22Rv1 (cell line): ENCODE measurements at regions not wholly inside any gene's neighbourhood (a gene's known extent, or its start where the extent isn't known, plus 50 kb on each side); places are given as distances from the start of the nearest gene placed in this dataset.
"Not testable (repeated sequence)": the region's sequence is repeated elsewhere in the genome, so short reads cannot be mapped to it uniquely, and the experiment has no call there.

Experiments used
- H3K27ac ChIP-seq: fragments of 450-650 bp; 2 replicates; pipeline ENCODE4 v1.5.1; 2017
- CTCF ChIP-seq: fragments of 450-650 bp; IDR thresholded peaks from 2 replicates; pipeline ENCODE4 v1.5.1; 2017; ENCODE audit warnings: mild to moderate bottlenecking
- ZFX ChIP-seq: fragments of 450-650 bp; IDR thresholded peaks from 2 replicates; pipeline ENCODE4 v1.6.1; 2017; ENCODE audit warnings: antibody characterized with exemption, borderline replicate concordance

- TF ChIP-seq CTCF (no peak), ZFX (no peak)
- no peak overlapping the region for H3K27ac ChIP-seq
Measured at GRCh38 chr9:82135106-82135505, 146.5 kb downstream of the SPATA31D1 start.

GRCh38 chr9:82138081-82138480, 149.5 kb downstream of the SPATA31D1 start:
- not testable (repeated sequence) for H3K27ac ChIP-seq

- TF ChIP-seq ZFX, result no peak
- no peak for TF ChIP-seq CTCF
- no peak overlapping the region for H3K27ac ChIP-seq
Measured at GRCh38 chr9:82140471-82140870, 151.9 kb downstream of the SPATA31D1 start.

- TF ChIP-seq ZFX (no peak), CTCF (no peak)
- H3K27ac ChIP-seq, result no peak overlapping the region
Measured at GRCh38 chr9:82144803-82145202, 156.2 kb downstream of the SPATA31D1 start.

- TF ChIP-seq CTCF (no peak), ZFX (no peak)
- no peak overlapping the region for H3K27ac ChIP-seq
Measured at GRCh38 chr9:82146677-82147076, 158.1 kb downstream of the SPATA31D1 start.

- no peak overlapping the region for H3K27ac ChIP-seq
- TF ChIP-seq ZFX, result no peak
- no peak for TF ChIP-seq CTCF
Measured at GRCh38 chr9:82147798-82148425, 159.3 kb downstream of the SPATA31D1 start.

- TF ChIP-seq ZFX, result no peak
- TF ChIP-seq CTCF, result no peak
Measured at GRCh38 chr9:82148426-82148810, 159.8 kb downstream of the SPATA31D1 start.

GRCh38 chr9:82148901-82149461, 160.4 kb downstream of the SPATA31D1 start:
- no peak overlapping the region for H3K27ac ChIP-seq
- no peak for TF ChIP-seq CTCF
- no peak for TF ChIP-seq ZFX

More at GRCh38 chr9:82148426-82148810, 159.8 kb downstream of the SPATA31D1 start:
- H3K27ac ChIP-seq, result no peak overlapping the region
